IMR-90 (cell line): ENCODE measurements at regions not wholly inside any gene's neighbourhood (a gene's known extent, or its start where the extent isn't known, plus 50 kb on each side); places are given as distances from the start of the nearest gene placed in this dataset.

ENCODE experiments used
- CHD1 ChIP-seq: IDR thresholded peaks from 2 replicates; pipeline ENCODE4 v1.6.1; 2012; ENCODE audit warnings: low read depth, low read length, improper control_type of control experiment
- CTCF ChIP-seq: conservative IDR thresholded peaks from 2 replicates; pipeline ENCODE4 v1.5.1; 2012; ENCODE audit warnings: mild to moderate bottlenecking, low read depth, low read length, improper control_type of control experiment
- MAFK ChIP-seq: IDR thresholded peaks from 2 replicates; pipeline ENCODE4 v1.6.1; 2012; ENCODE audit warnings: low read depth, low read length, improper control_type of control experiment
- MXI1 ChIP-seq: IDR thresholded peaks from 2 replicates; pipeline ENCODE4 v1.6.1; 2012; ENCODE audit warnings: low read depth, mild to moderate bottlenecking, low read length, moderate library complexity, borderline replicate concordance
- NFE2L2 ChIP-seq: fragments of 150-350 bp; IDR thresholded peaks from 2 replicates; pipeline ENCODE4 v1.6.1; 2016; ENCODE audit warnings: low read depth, mild to moderate bottlenecking, low read length
- POLR2A ChIP-seq: IDR thresholded peaks from 2 replicates; pipeline ENCODE4 v1.6.1; 2012; ENCODE audit warnings: mild to moderate bottlenecking, low read depth, low read length
- RAD21 ChIP-seq: IDR thresholded peaks from 2 replicates; pipeline ENCODE4 v1.6.1; 2012; ENCODE audit warnings: low read length, improper control_type of control experiment
- RCOR1 ChIP-seq: IDR thresholded peaks from 2 replicates; pipeline ENCODE4 v1.6.1; 2012; ENCODE audit warnings: mild to moderate bottlenecking, low read length, improper control_type of control experiment; ENCODE audit not compliant: insufficient replicate concordance
- RFX5 ChIP-seq: IDR thresholded peaks from 2 replicates; pipeline ENCODE4 v1.8.0; 2012; ENCODE audit warnings: low read depth, mild to moderate bottlenecking, low read length, moderate library complexity
- SMC3 ChIP-seq: fragments of 150-350 bp; IDR thresholded peaks from 2 replicates; pipeline ENCODE4 v1.6.1; 2016; ENCODE audit warnings: low read depth, mild to moderate bottlenecking, antibody characterized with exemption, low read length, moderate library complexity
- USF2 ChIP-seq: fragments of 150-350 bp; IDR thresholded peaks from 2 replicates; pipeline ENCODE4 v1.6.1; 2017; ENCODE audit warnings: mild to moderate bottlenecking, antibody characterized with exemption, low read length, low read depth

GRCh38 chr18:78898066-78898465, 81.6 kb upstream of the SALL3 start:
- TF ChIP-seq POLR2A, result no peak
- TF ChIP-seq RCOR1, result no peak
- no peak for TF ChIP-seq CHD1
- TF ChIP-seq CTCF, result no peak
- no peak for TF ChIP-seq MXI1
- no peak for TF ChIP-seq MAFK
- no peak for TF ChIP-seq RAD21
- TF ChIP-seq SMC3, result no peak
- TF ChIP-seq USF2, result no peak
- TF ChIP-seq RFX5, result no peak
- TF ChIP-seq NFE2L2, result no peak
